ENCODE measurements at regions not wholly inside any gene's neighbourhood (a gene's known extent, or its start where the extent isn't known, plus 50 kb on each side); places are given as distances from the start of the nearest gene placed in this dataset.
A peak's percentile ranks its signal among the peaks of the same experiment; 100 is the strongest.

- Histone ChIP-seq H2BK5ac (ENCODE audit: low read length) (no peak overlapping the region), H3K36me3 (replicated peaks in 1 of 2; ENCODE audit: control insufficient read depth in 2 of 2, insufficient read depth in 2 of 2, low read length in 2 of 2) (no peaks in the 10 kb centered on the region), H3K27me3 (ENCODE audit: control insufficient read depth in 3 of 3, insufficient read depth in 3 of 3, low read depth in 1 of 3, low read length in 3 of 3) (no peaks in the 10 kb centered on the region), H3K9me3 (replicated peaks in 1 of 2; ENCODE audit: control insufficient read depth in 2 of 2, insufficient read depth in 1 of 2, low read depth in 1 of 2, low read length in 2 of 2) (peaks cover 0 to 2% of the 10 kb centered on the region in 2 donors), H3K14ac (ENCODE audit: low read length) (no peak overlapping the region), H3K79me1 (ENCODE audit: low read depth, low read length) (peaks cover 2% of the 10 kb centered on the region), H4K8ac (ENCODE audit: low read depth, low read length) (no peak overlapping the region), H3K4me2 (ENCODE audit: insufficient read depth, low read length, poor library complexity, severe bottlenecking) (no peak overlapping the region), H2BK12ac (ENCODE audit: low read length) (no peak overlapping the region), H3K4ac (ENCODE audit: low read length) (no peak overlapping the region), H2AFZ (ENCODE audit: low read length) (no peak overlapping the region), H2AK5ac (ENCODE audit: low read depth, low read length) (no peak overlapping the region), H3K23ac (ENCODE audit: low read depth, low read length, poor library complexity) (no peak overlapping the region), H3K4me3 (ENCODE audit: low read length in 2 of 2) (no peak overlapping the region), H4K91ac (ENCODE audit: low read depth, low read length, poor library complexity) (no peak overlapping the region), H3K27ac (replicated peaks; ENCODE audit: low read length) (no peak overlapping the region), H3K9ac (ENCODE audit: low read depth, low read length, poor library complexity) (no peak overlapping the region), H3K18ac (ENCODE audit: low read length) (no peak overlapping the region), H2BK15ac (ENCODE audit: low read length) (no peak overlapping the region), H3K4me1 (ENCODE audit: control insufficient read depth in 2 of 2, insufficient read depth in 1 of 2, low read depth in 1 of 2, low read length in 2 of 2) (peaks cover 2 to 7% of the 10 kb centered on the region in 2 donors), H2BK120ac (ENCODE audit: low read depth, low read length) (no peak overlapping the region)
- WGBS, 2 donors (ENCODE audit: extremely low coverage in 2 of 2, insufficient read length in 2 of 2, insufficient replicate concordance in 1 of 2): no CpG with 5 or more reads among the region's 13 CpGs
- DNase-seq (ENCODE audit: low spot score): no peak
Observed at GRCh38 chr11:70669281-70669680, 271.0 kb downstream of the CTTN start.

GRCh38 chr11:70669871-70670675 is 271.7 kb downstream of the CTTN start:
- peaks cover 0 to 2% of the 10 kb centered on the region in 2 donors for H3K9me3 ChIP-seq (replicated peaks in 1 of 2; ENCODE audit: control insufficient read depth in 2 of 2, insufficient read depth in 1 of 2, low read depth in 1 of 2, low read length in 2 of 2)
- H2AFZ ChIP-seq (ENCODE audit: low read length): no peak overlapping the region
- no peak overlapping the region for H3K4ac ChIP-seq (ENCODE audit: low read length)
- H3K23ac ChIP-seq (ENCODE audit: low read depth, low read length, poor library complexity): no peak overlapping the region
- no peak overlapping the region for H3K4me3 ChIP-seq (ENCODE audit: low read length in 2 of 2)
- H3K9ac ChIP-seq (ENCODE audit: low read depth, low read length, poor library complexity): no peak overlapping the region
- H3K18ac ChIP-seq (ENCODE audit: low read length): peak overlapping the region; percentile 4
- no peak overlapping the region for H3K14ac ChIP-seq (ENCODE audit: low read length)
- H3K27ac ChIP-seq (replicated peaks; ENCODE audit: low read length): no peak overlapping the region
- H3K27me3 ChIP-seq (ENCODE audit: control insufficient read depth in 3 of 3, insufficient read depth in 3 of 3, low read depth in 1 of 3, low read length in 3 of 3): no peaks in the 10 kb centered on the region
- no peak overlapping the region for H2BK15ac ChIP-seq (ENCODE audit: low read length)
- WGBS, 2 donors (ENCODE audit: extremely low coverage in 2 of 2, insufficient read length in 2 of 2, insufficient replicate concordance in 1 of 2): no CpG with 5 or more reads among the region's 25 CpGs
- no peaks in the 10 kb centered on the region for H3K36me3 ChIP-seq (replicated peaks in 1 of 2; ENCODE audit: control insufficient read depth in 2 of 2, insufficient read depth in 2 of 2, low read length in 2 of 2)
- no peak overlapping the region for H4K8ac ChIP-seq (ENCODE audit: low read depth, low read length)
- peaks cover 2 to 7% of the 10 kb centered on the region in 2 donors for H3K4me1 ChIP-seq (ENCODE audit: control insufficient read depth in 2 of 2, insufficient read depth in 1 of 2, low read depth in 1 of 2, low read length in 2 of 2)
- H3K4me2 ChIP-seq (ENCODE audit: insufficient read depth, low read length, poor library complexity, severe bottlenecking): no peak overlapping the region
- DNase-seq (ENCODE audit: low spot score): no peak
- H2BK5ac ChIP-seq (ENCODE audit: low read length): no peak overlapping the region
- no peak overlapping the region for H2BK120ac ChIP-seq (ENCODE audit: low read depth, low read length)
- no peak overlapping the region for H4K91ac ChIP-seq (ENCODE audit: low read depth, low read length, poor library complexity)
- no peak overlapping the region for H2BK12ac ChIP-seq (ENCODE audit: low read length)
- no peak overlapping the region for H2AK5ac ChIP-seq (ENCODE audit: low read depth, low read length)
- peaks cover 2% of the 10 kb centered on the region for H3K79me1 ChIP-seq (ENCODE audit: low read depth, low read length)

GRCh38 chr11:70670676-70671034 is 272.3 kb downstream of the CTTN start:
- peak overlapping the region; percentile 15 for H3K18ac ChIP-seq (ENCODE audit: low read length)
- no peaks in the 10 kb centered on the region for H3K27me3 ChIP-seq (ENCODE audit: control insufficient read depth in 3 of 3, insufficient read depth in 3 of 3, low read depth in 1 of 3, low read length in 3 of 3)
- H3K4me1 ChIP-seq (ENCODE audit: control insufficient read depth in 2 of 2, insufficient read depth in 1 of 2, low read depth in 1 of 2, low read length in 2 of 2): peaks cover 2 to 7% of the 10 kb centered on the region in 2 donors
- no peak overlapping the region for H3K4ac ChIP-seq (ENCODE audit: low read length)
- no peak overlapping the region for H4K8ac ChIP-seq (ENCODE audit: low read depth, low read length)
- H3K79me1 ChIP-seq (ENCODE audit: low read depth, low read length): peaks cover 2% of the 10 kb centered on the region
- no peak overlapping the region for H3K9ac ChIP-seq (ENCODE audit: low read depth, low read length, poor library complexity)
- no peak overlapping the region for H2BK120ac ChIP-seq (ENCODE audit: low read depth, low read length)
- DNase-seq (ENCODE audit: low spot score): no peak
- H2BK5ac ChIP-seq (ENCODE audit: low read length): no peak overlapping the region
- no peak overlapping the region for H3K4me3 ChIP-seq (ENCODE audit: low read length in 2 of 2)
- H2BK15ac ChIP-seq (ENCODE audit: low read length): no peak overlapping the region
- H3K14ac ChIP-seq (ENCODE audit: low read length): no peak overlapping the region
- H3K27ac ChIP-seq (replicated peaks; ENCODE audit: low read length): no peak overlapping the region
- H3K9me3 ChIP-seq (replicated peaks in 1 of 2; ENCODE audit: control insufficient read depth in 2 of 2, insufficient read depth in 1 of 2, low read depth in 1 of 2, low read length in 2 of 2): peaks cover 0 to 2% of the 10 kb centered on the region in 2 donors
- H3K36me3 ChIP-seq (replicated peaks in 1 of 2; ENCODE audit: control insufficient read depth in 2 of 2, insufficient read depth in 2 of 2, low read length in 2 of 2): no peaks in the 10 kb centered on the region
- WGBS, 2 donors (ENCODE audit: extremely low coverage in 2 of 2, insufficient read length in 2 of 2, insufficient replicate concordance in 1 of 2): no CpG with 5 or more reads among the region's 15 CpGs
- no peak overlapping the region for H2BK12ac ChIP-seq (ENCODE audit: low read length)
- H2AFZ ChIP-seq (ENCODE audit: low read length): no peak overlapping the region
- H4K91ac ChIP-seq (ENCODE audit: low read depth, low read length, poor library complexity): no peak overlapping the region
- no peak overlapping the region for H3K4me2 ChIP-seq (ENCODE audit: insufficient read depth, low read length, poor library complexity, severe bottlenecking)
- no peak overlapping the region for H2AK5ac ChIP-seq (ENCODE audit: low read depth, low read length)
- H3K23ac ChIP-seq (ENCODE audit: low read depth, low read length, poor library complexity): no peak overlapping the region

GRCh38 chr11:70671083-70671482 is 272.8 kb downstream of the CTTN start:
- DNase-seq (ENCODE audit: low spot score): no peak
- no peak overlapping the region for H2BK12ac ChIP-seq (ENCODE audit: low read length)
- no peaks in the 10 kb centered on the region for H3K36me3 ChIP-seq (replicated peaks in 1 of 2; ENCODE audit: control insufficient read depth in 2 of 2, insufficient read depth in 2 of 2, low read length in 2 of 2)
- H3K4ac ChIP-seq (ENCODE audit: low read length): no peak overlapping the region
- H2AFZ ChIP-seq (ENCODE audit: low read length): no peak overlapping the region
- H4K8ac ChIP-seq (ENCODE audit: low read depth, low read length): no peak overlapping the region
- H3K27ac ChIP-seq (replicated peaks; ENCODE audit: low read length): no peak overlapping the region
- no peak overlapping the region for H3K18ac ChIP-seq (ENCODE audit: low read length)
- H3K79me1 ChIP-seq (ENCODE audit: low read depth, low read length): peaks cover 2% of the 10 kb centered on the region
- no CpG with 5 or more reads among the region's 19 CpGs for WGBS, 2 donors (ENCODE audit: extremely low coverage in 2 of 2, insufficient read length in 2 of 2, insufficient replicate concordance in 1 of 2)
- no peaks in the 10 kb centered on the region for H3K27me3 ChIP-seq (ENCODE audit: control insufficient read depth in 3 of 3, insufficient read depth in 3 of 3, low read depth in 1 of 3, low read length in 3 of 3)
- H4K91ac ChIP-seq (ENCODE audit: low read depth, low read length, poor library complexity): no peak overlapping the region
- H3K9me3 ChIP-seq (replicated peaks in 1 of 2; ENCODE audit: control insufficient read depth in 2 of 2, insufficient read depth in 1 of 2, low read depth in 1 of 2, low read length in 2 of 2): peaks cover 0 to 2% of the 10 kb centered on the region in 2 donors
- peak overlapping the region; percentile 12 for H3K9ac ChIP-seq (ENCODE audit: low read depth, low read length, poor library complexity)
- no peak overlapping the region for H3K4me3 ChIP-seq (ENCODE audit: low read length in 2 of 2)
- no peak overlapping the region for H2BK120ac ChIP-seq (ENCODE audit: low read depth, low read length)
- H3K4me2 ChIP-seq (ENCODE audit: insufficient read depth, low read length, poor library complexity, severe bottlenecking): no peak overlapping the region
- no peak overlapping the region for H3K23ac ChIP-seq (ENCODE audit: low read depth, low read length, poor library complexity)
- peaks cover 2 to 7% of the 10 kb centered on the region in 2 donors for H3K4me1 ChIP-seq (ENCODE audit: control insufficient read depth in 2 of 2, insufficient read depth in 1 of 2, low read depth in 1 of 2, low read length in 2 of 2)
- H3K14ac ChIP-seq (ENCODE audit: low read length): no peak overlapping the region
- peak overlapping the region; percentile 25 for H2AK5ac ChIP-seq (ENCODE audit: low read depth, low read length)
- no peak overlapping the region for H2BK15ac ChIP-seq (ENCODE audit: low read length)
- H2BK5ac ChIP-seq (ENCODE audit: low read length): no peak overlapping the region
